GM23338 (cell line): ENCODE measurements at regions not wholly inside any gene's neighbourhood (a gene's known extent, or its start where the extent isn't known, plus 50 kb on each side); places are given as distances from the start of the nearest gene placed in this dataset.

Experiments used
- ATAC-seq: fragments of 200-7000 bp; cut with Tn5 transposase; 3 replicates; pipeline ENCODE4 v1.9.1; 2020
- DNase-seq: peaks from one replicate; pipeline ENCODE4 v3.0.0-alpha.2; 2015; ENCODE audit warnings: low spot score
- H2AFZ ChIP-seq: fragments of 200-600 bp; sonication (generic); 2 replicates; pipeline ENCODE4 v1.8.0; 2016; ENCODE audit warnings: antibody characterized with exemption, mild to moderate bottlenecking, moderate library complexity
- H3F3A ChIP-seq: fragments of 200-600 bp; sonication (generic); replicated peaks from 2 replicates; pipeline ENCODE4 v1.8.0; 2017; ENCODE audit warnings: antibody characterized with exemption, mixed run types, low read depth
- H3K27ac ChIP-seq: fragments of 200-600 bp; sonication (generic); 2 replicates; pipeline ENCODE4 v1.6.1; 2016; ENCODE audit warnings: low read depth
- H3K27me3 ChIP-seq: fragments of 200-600 bp; sonication (generic); 2 replicates; pipeline ENCODE4 v1.8.0; 2016; ENCODE audit warnings: mild to moderate bottlenecking, mixed run types, moderate library complexity; ENCODE audit not compliant: insufficient read depth
- H3K36me3 ChIP-seq: fragments of 200-600 bp; sonication (generic); 2 replicates; pipeline ENCODE4 v1.8.0; 2016; ENCODE audit warnings: mild to moderate bottlenecking; ENCODE audit not compliant: insufficient read depth
- H3K4me1 ChIP-seq: fragments of 200-600 bp; sonication (generic); 2 replicates; pipeline ENCODE4 v1.8.0; 2016; ENCODE audit warnings: mild to moderate bottlenecking, moderate library complexity; ENCODE audit not compliant: insufficient read depth
- H3K4me2 ChIP-seq: fragments of 200-600 bp; sonication (generic); 2 replicates; pipeline ENCODE4 v1.7.1; 2017; ENCODE audit warnings: mixed run types
- H3K4me3 ChIP-seq: fragments of 200-600 bp; sonication (generic); 2 replicates; pipeline ENCODE4 v1.6.1; 2016; ENCODE audit warnings: mixed run types
- H3K79me2 ChIP-seq: fragments of 200-600 bp; sonication (generic); replicated peaks from 2 replicates; pipeline ENCODE4 v1.8.0; 2017; ENCODE audit warnings: mild to moderate bottlenecking; ENCODE audit not compliant: insufficient read depth
- H3K9me2 ChIP-seq: fragments of 200-600 bp; sonication (generic); 2 replicates; pipeline ENCODE4 v1.8.0; 2017; ENCODE audit not compliant: insufficient read depth
- H4K20me1 ChIP-seq: fragments of 200-600 bp; sonication (generic); replicated peaks from 2 replicates; pipeline ENCODE4 v1.8.0; 2017; ENCODE audit warnings: mild to moderate bottlenecking; ENCODE audit not compliant: insufficient read depth
- H3K27ac Mint-ChIP-seq: 2 replicates; pipeline ENCODE4 v1.8.0; 2020; ENCODE audit warnings: inconsistent platforms, mild to moderate bottlenecking, moderate library complexity, mixed read lengths
- H3K27me3 Mint-ChIP-seq: 3 replicates; pipeline ENCODE4 v1.8.0; 2022; ENCODE audit warnings: low read depth, mild to moderate bottlenecking, moderate library complexity, mixed read lengths, inconsistent platforms; ENCODE audit not compliant: insufficient read depth, poor library complexity
- H3K36me3 Mint-ChIP-seq: 3 replicates; pipeline ENCODE4 v1.8.0; 2021; ENCODE audit warnings: low read depth, mild to moderate bottlenecking, inconsistent platforms, moderate library complexity, mixed read lengths
- H3K4me1 Mint-ChIP-seq: 3 replicates; pipeline ENCODE4 v1.8.0; 2020; ENCODE audit warnings: mild to moderate bottlenecking, inconsistent platforms, mixed read lengths
- H3K4me3 Mint-ChIP-seq: 3 replicates; pipeline ENCODE4 v1.8.0; 2021; ENCODE audit warnings: moderate library complexity, mild to moderate bottlenecking, inconsistent platforms, mixed read lengths
- H3K9me3 Mint-ChIP-seq: 3 replicates; pipeline ENCODE4 v1.8.0; 2020; ENCODE audit warnings: moderate library complexity, mild to moderate bottlenecking, inconsistent platforms, mixed read lengths
- CREB1 ChIP-seq: fragments of 250-450 bp; sonication (Bioruptor Pico); IDR thresholded peaks from 2 replicates; pipeline ENCODE4 v1.5.0; 2020; ENCODE audit warnings: low read depth, mild to moderate bottlenecking, moderate library complexity
- ETS1 ChIP-seq: IDR thresholded peaks from 2 replicates; pipeline ENCODE4 v1.6.1; 2016; ENCODE audit warnings: antibody characterized with exemption
- POLR2AphosphoS5 ChIP-seq: IDR thresholded peaks from 2 replicates; pipeline ENCODE4 v1.6.1; 2016; ENCODE audit warnings: antibody characterized with exemption, low read depth
- ZNF331 ChIP-seq: fragments of 250-450 bp; sonication (Bioruptor Pico); IDR thresholded peaks from 2 replicates; pipeline ENCODE4 v1.5.0; 2020; ENCODE audit warnings: low read depth, mild to moderate bottlenecking, moderate library complexity
- ZNF462 ChIP-seq: fragments of 250-450 bp; sonication (Bioruptor Pico); IDR thresholded peaks from 2 replicates; pipeline ENCODE4 v1.5.0; 2020; ENCODE audit warnings: mild to moderate bottlenecking, moderate library complexity
- TF ChIP-seq, protein P1 (sequence below), 2 experiments: fragments of 200-600 bp in 1 of 2; sonication (generic) in 1 of 2; conservative IDR thresholded peaks; 2 replicates each; pipeline versions ENCODE4 v1.5.1 to v1.6.1; 2016 to 2017; ENCODE audit warnings: antibody characterized with exemption in 2 of 2, low read depth in 2 of 2, mild to moderate bottlenecking in 2 of 2, moderate library complexity in 1 of 2

- no peak for TF ChIP-seq ZNF462 (CRISPR knock-in tag)
Observed at GRCh38 chr11:130612291-130612851, 163.9 kb downstream of the ADAMTS15 start (continued).

GRCh38 chr11:130613396-130613795 is 165.0 kb downstream of the ADAMTS15 start:
- Histone ChIP-seq H3K4me3 (no peak overlapping the region), H3K4me2 (no peak overlapping the region), H3K4me1 (peaks cover 4% of the 10 kb centered on the region; the same call in 1 of the 2 replicates), H3K27ac (no peak overlapping the region), H4K20me1 (no peaks in the 10 kb centered on the region), H3K79me2 (no peaks in the 10 kb centered on the region), H3K27me3 (no peaks in the 10 kb centered on the region), H3K9me2 (no peaks in the 10 kb centered on the region), H3K36me3 (no peaks in the 10 kb centered on the region), H3F3A (no peaks in the 10 kb centered on the region), H2AFZ (no peak overlapping the region)
- Mint-ChIP-seq H3K27ac (no peak overlapping the region), H3K4me1 (peaks cover 4% of the 10 kb centered on the region), H3K36me3 (no peaks in the 10 kb centered on the region), H3K9me3 (no peaks in the 10 kb centered on the region; the same call in 2 of the 3 replicates), H3K27me3 (peaks cover 2% of the 10 kb centered on the region), H3K4me3 (no peak overlapping the region)
- DNase-seq, result no peak
- no peak for ATAC-seq
- TF ChIP-seq ZNF462 (CRISPR knock-in tag) (no peak), ZNF331 (CRISPR knock-in tag) (no peak), ETS1 (no peak), CREB1 (CRISPR knock-in tag) (no peak), POLR2AphosphoS5 (no peak)
- TF ChIP-seq, protein P1, sequence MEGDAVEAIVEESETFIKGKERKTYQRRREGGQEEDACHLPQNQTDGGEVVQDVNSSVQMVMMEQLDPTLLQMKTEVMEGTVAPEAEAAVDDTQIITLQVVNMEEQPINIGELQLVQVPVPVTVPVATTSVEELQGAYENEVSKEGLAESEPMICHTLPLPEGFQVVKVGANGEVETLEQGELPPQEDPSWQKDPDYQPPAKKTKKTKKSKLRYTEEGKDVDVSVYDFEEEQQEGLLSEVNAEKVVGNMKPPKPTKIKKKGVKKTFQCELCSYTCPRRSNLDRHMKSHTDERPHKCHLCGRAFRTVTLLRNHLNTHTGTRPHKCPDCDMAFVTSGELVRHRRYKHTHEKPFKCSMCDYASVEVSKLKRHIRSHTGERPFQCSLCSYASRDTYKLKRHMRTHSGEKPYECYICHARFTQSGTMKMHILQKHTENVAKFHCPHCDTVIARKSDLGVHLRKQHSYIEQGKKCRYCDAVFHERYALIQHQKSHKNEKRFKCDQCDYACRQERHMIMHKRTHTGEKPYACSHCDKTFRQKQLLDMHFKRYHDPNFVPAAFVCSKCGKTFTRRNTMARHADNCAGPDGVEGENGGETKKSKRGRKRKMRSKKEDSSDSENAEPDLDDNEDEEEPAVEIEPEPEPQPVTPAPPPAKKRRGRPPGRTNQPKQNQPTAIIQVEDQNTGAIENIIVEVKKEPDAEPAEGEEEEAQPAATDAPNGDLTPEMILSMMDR (conservative IDR thresholded peaks at IDR 0.05; ENCODE audit: low read depth in 2 of 2), result no peak
